H1 (cell line): ENCODE measurements at regions not wholly inside any gene's neighbourhood (a gene's known extent, or its start where the extent isn't known, plus 50 kb on each side); places are given as distances from the start of the nearest gene placed in this dataset.

Experiments used
- GTF2F1 ChIP-seq: IDR thresholded peaks from 2 replicates; pipeline ENCODE4 v1.6.1; 2012; ENCODE audit warnings: low read depth, low read length, improper control_type of control experiment, borderline replicate concordance
- ZNF274 ChIP-seq: IDR thresholded peaks from 2 replicates; pipeline ENCODE4 v1.7.0; 2012; ENCODE audit warnings: low read length, borderline replicate concordance; ENCODE audit errors: extremely low read depth

GRCh38 chr4:107133965-107134653 is 98.0 kb upstream of the DKK2 start (continued):
- TF ChIP-seq ZNF274 = no peak
- no peak for TF ChIP-seq GTF2F1
